DMS53 treated with DMSO at 0.1 percent for 48 hours (cell line): ENCODE measurements at regions not wholly inside any gene's neighbourhood (a gene's known extent, or its start where the extent isn't known, plus 50 kb on each side); places are given as distances from the start of the nearest gene placed in this dataset.

Experiments
- DNase-seq: peaks from one replicate; lab custom pipeline; 2025; ENCODE audit not compliant: unreplicated experiment; lab: John Stamatoyannopoulos, UW

- no peak for DNase-seq
These were observed 181.4 kb downstream of the FGF18 start for GRCh38 chr5:171600741-171601265.

- DNase-seq, result no peak
These were observed 181.9 kb downstream of the FGF18 start for GRCh38 chr5:171601266-171601881.

- no peak for DNase-seq
These were observed 182.0 kb upstream of the SMIM23 start for GRCh38 chr5:171603591-171603990.

GRCh38 chr5:171604195-171604594, 181.4 kb upstream of the SMIM23 start:
- no peak for DNase-seq

- peak; percentile 14 for DNase-seq
These were observed 179.1 kb upstream of the SMIM23 start for GRCh38 chr5:171606414-171607024.

- DNase-seq, result no peak
These were observed 177.8 kb upstream of the SMIM23 start for GRCh38 chr5:171607863-171608262.

GRCh38 chr5:171609806-171610452, 175.7 kb upstream of the SMIM23 start:
- DNase-seq, result peak; percentile 11

GRCh38 chr5:171610686-171611085, 174.9 kb upstream of the SMIM23 start:
- DNase-seq, result peak; percentile 99

- no peak for DNase-seq
These were observed 172.9 kb upstream of the SMIM23 start for GRCh38 chr5:171612749-171613148.

GRCh38 chr5:171614511-171614910, 171.1 kb upstream of the SMIM23 start:
- DNase-seq, result peak; percentile 88

GRCh38 chr5:171614971-171615653, 170.5 kb upstream of the SMIM23 start:
- DNase-seq, result peak; percentile 13

GRCh38 chr5:171615705-171616640, 169.6 kb upstream of the SMIM23 start:
- DNase-seq, result no peak

GRCh38 chr5:171617266-171617665, 168.4 kb upstream of the SMIM23 start:
- DNase-seq, result no peak

- DNase-seq, result no peak
These were observed 167.6 kb upstream of the SMIM23 start for GRCh38 chr5:171617817-171618591.

GRCh38 chr5:171619196-171619595, 166.4 kb upstream of the SMIM23 start:
- DNase-seq, result no peak

- DNase-seq, result no peak
These were observed 165.9 kb upstream of the SMIM23 start for GRCh38 chr5:171619744-171620143.

- no peak for DNase-seq
These were observed 163.6 kb upstream of the SMIM23 start for GRCh38 chr5:171622010-171622409.

- DNase-seq, result no peak
These were observed 162.5 kb upstream of the SMIM23 start for GRCh38 chr5:171623107-171623506.

GRCh38 chr5:171623551-171624097, 162.0 kb upstream of the SMIM23 start:
- DNase-seq, result peak; percentile 94
